HG03108 (cell line): ENCODE measurements at regions not wholly inside any gene's neighbourhood (a gene's known extent, or its start where the extent isn't known, plus 50 kb on each side); places are given as distances from the start of the nearest gene placed in this dataset.

Experiments used
- ATAC-seq: cut with Tn5 transposase; IDR thresholded peaks from one replicate; pipeline ENCODE4 v1.9.1; 2021; ENCODE audit warnings: moderate library complexity; ENCODE audit not compliant: unreplicated experiment

DNA sequence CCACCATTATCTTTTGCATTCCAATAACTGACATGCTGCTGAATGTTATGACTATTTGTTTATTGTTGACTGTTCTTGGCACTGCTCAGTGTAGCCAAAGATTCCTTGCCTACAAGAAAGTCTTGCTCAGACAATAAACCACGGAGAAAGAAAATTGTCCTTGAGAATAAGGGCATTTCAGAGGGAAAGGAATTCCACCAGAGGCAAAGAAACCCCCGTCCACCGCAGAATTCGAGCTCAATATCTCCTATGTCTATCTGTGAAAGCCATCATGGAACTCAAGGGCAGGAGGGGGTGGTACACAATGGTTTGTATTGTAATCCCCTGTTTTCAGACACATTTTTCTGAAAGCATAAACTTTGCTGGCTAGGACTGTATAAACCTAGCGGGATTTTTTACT, 70.3 kb upstream of the ADAMTS16 start:
- no peak for ATAC-seq

- no peak for ATAC-seq
Measured at GRCh38 chr5:5071554-5071953, 68.6 kb upstream of the ADAMTS16 start.

- no peak for ATAC-seq
Measured at GRCh38 chr5:5077236-5077635, 62.9 kb upstream of the ADAMTS16 start.

DNA sequence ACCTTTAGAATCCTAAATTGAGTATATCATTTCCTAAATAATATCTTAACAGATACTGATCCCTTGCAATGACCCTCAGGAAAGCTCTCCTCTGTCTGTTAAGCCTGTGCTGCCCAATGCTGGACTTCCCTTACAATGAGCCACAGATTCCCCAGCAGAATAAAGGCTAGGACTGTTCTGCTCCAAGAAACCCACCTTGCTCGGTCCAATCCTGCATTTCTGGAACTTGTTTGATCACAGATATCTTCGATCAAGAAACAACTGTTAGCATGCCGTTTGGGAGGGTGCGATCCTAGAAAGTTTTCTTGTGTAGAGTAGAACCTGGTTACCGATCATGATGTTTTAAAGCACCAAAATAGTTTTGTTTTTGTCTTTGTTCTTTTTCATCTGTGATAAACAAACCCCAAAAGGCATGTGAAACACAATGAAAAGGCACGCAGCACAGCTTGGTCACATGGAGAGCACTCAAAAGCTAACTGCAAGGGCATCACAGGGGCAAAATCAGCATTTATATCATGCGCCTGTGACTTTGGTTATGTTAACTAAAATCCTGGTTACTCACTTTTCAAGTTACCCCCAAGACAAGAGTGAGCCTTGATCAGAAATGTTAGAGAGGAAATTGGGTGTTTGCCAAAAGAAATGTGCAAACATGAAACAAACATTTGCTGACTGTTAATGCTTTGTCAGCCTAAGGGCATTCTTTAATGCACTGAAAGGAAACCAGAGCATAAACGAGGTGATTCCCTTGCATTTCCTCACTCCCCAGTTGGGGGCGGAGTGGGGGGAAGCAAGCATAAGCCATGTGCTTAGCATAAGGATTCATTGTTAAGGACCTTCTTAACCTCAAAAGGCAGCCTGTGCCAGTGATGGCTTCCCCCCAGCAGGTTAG, 61.9 kb upstream of the ADAMTS16 start:
- ATAC-seq: no peak

- no peak for ATAC-seq
Measured at GRCh38 chr5:5079876-5080275, 60.3 kb upstream of the ADAMTS16 start.

GRCh38 chr5:5080790-5081189, 59.3 kb upstream of the ADAMTS16 start:
- ATAC-seq: no peak

- no peak for ATAC-seq
Measured at GRCh38 chr5:5085381-5085780, 54.7 kb upstream of the ADAMTS16 start.

GRCh38 chr5:5089895-5090649, 50.1 kb upstream of the ADAMTS16 start:
- ATAC-seq: no peak
